ENCODE measurements at regions not wholly inside any gene's neighbourhood (a gene's known extent, or its start where the extent isn't known, plus 50 kb on each side); places are given as distances from the start of the nearest gene placed in this dataset.

DNA sequence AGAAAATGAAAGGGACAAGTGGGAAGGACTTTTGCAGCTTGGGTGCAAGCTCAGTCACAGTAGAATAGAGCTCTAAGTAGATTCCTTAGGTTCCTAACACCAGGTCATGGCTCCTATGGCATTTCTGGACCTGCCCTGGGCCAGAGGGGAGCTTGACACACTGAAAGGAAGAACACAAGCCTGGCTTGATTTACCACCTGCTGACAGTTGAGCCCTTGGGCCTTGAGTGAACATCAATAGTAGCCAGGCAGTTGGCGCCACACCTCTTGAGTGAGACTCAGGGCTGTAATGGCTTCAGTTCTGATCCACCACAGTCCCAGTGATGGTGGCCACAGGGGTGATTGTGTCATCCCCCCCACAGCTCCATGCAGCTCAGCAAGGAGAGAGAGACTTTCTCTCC, 221.9 kb upstream of the PCDH17 start:
- H2BK5ac ChIP-seq (ENCODE audit: low read length): no peak overlapping the region
- no CpG with 5 or more reads among the region's 1 CpG for WGBS (ENCODE audit: extremely low coverage, insufficient coverage, low lambda C conversion rate)
- DNase-seq: no peak

DNA sequence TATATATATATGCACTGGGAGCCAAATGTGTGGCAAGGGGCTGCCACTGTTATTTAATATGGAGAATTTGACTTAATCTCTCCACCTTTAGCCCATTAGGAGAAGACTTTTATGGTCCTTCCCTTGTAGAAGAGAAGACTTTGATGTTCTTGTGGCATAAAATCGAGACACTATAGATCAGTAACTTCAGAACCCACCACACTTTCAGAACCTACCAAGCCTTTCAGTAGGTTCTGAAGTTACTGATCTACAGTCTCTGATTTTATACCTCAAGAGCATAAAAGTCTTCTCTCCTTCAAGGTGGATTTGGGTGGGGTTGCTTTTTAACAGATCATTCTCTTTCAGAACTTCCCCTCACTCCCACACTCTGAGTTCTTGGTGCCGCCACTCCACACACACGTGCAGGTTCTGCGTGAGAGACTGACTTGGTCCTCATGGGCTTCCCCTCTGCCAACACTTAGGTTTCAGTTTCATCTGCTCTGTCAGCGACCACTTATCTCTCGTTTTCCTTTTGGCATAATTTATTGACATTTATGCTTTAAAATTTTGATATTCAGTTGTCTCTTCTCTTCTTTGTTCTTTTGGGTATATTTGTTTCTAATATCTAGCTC, 213.4 kb upstream of the PCDH17 start:
- Histone ChIP-seq H3K9ac (ENCODE audit: low read length) (no peak overlapping the region), H3K4me3 (ENCODE audit: low read length) (no peak overlapping the region), H3K4me2 (ENCODE audit: low read length) (no peak overlapping the region), H3K27me3 (ENCODE audit: insufficient read depth, low read length, poor library complexity) (no peaks in the 10 kb centered on the region), H3K4me1 (ENCODE audit: control insufficient read depth, low read depth, low read length) (no peaks in the 10 kb centered on the region), H3K4ac (ENCODE audit: low read depth, low read length) (no peak overlapping the region), H2BK5ac (ENCODE audit: low read length) (no peak overlapping the region), H3K79me1 (ENCODE audit: low read length) (no peaks in the 10 kb centered on the region), H3K79me2 (ENCODE audit: control insufficient read depth, insufficient read depth, low read length) (no peaks in the 10 kb centered on the region), H2BK120ac (ENCODE audit: low read depth, low read length) (no peak overlapping the region), H3K23ac (ENCODE audit: low read length) (no peak overlapping the region), H3K18ac (ENCODE audit: low read length) (no peak overlapping the region), H2AK5ac (ENCODE audit: low read length) (no peak overlapping the region), H3K56ac (ENCODE audit: low read length) (no peak overlapping the region), H4K8ac (ENCODE audit: low read depth, low read length) (no peak overlapping the region), H3K36me3 (ENCODE audit: control insufficient read depth, insufficient read depth, low read length) (no peaks in the 10 kb centered on the region), H4K5ac (ENCODE audit: low read length) (no peak overlapping the region), H2BK15ac (replicated peaks; ENCODE audit: low read depth) (no peak overlapping the region), H3K27ac (ENCODE audit: low read depth, low read length) (no peak overlapping the region)
- DNase-seq: no peak
- no CpG with 5 or more reads among the region's 6 CpGs for WGBS (ENCODE audit: extremely low coverage, insufficient coverage, low lambda C conversion rate)

More for the DNA sequence above, 221.9 kb upstream of the PCDH17 start:
- no peak overlapping the region for H3K27ac ChIP-seq (ENCODE audit: low read depth, low read length)
- H3K4ac ChIP-seq (ENCODE audit: low read depth, low read length): no peak overlapping the region
- no peak overlapping the region for H4K5ac ChIP-seq (ENCODE audit: low read length)
- H3K4me2 ChIP-seq (ENCODE audit: low read length): no peak overlapping the region
- no peak overlapping the region for H4K8ac ChIP-seq (ENCODE audit: low read depth, low read length)
- H3K36me3 ChIP-seq (ENCODE audit: control insufficient read depth, insufficient read depth, low read length): no peaks in the 10 kb centered on the region
- no peak overlapping the region for H3K4me3 ChIP-seq (ENCODE audit: low read length)
- H2BK15ac ChIP-seq (replicated peaks; ENCODE audit: low read depth): no peak overlapping the region
- H2BK120ac ChIP-seq (ENCODE audit: low read depth, low read length): no peak overlapping the region
- no peak overlapping the region for H3K9ac ChIP-seq (ENCODE audit: low read length)
- no peaks in the 10 kb centered on the region for H3K27me3 ChIP-seq (ENCODE audit: insufficient read depth, low read length, poor library complexity)
- H3K79me2 ChIP-seq (ENCODE audit: control insufficient read depth, insufficient read depth, low read length): no peaks in the 10 kb centered on the region
- H3K4me1 ChIP-seq (ENCODE audit: control insufficient read depth, low read depth, low read length): no peaks in the 10 kb centered on the region
- H3K56ac ChIP-seq (ENCODE audit: low read length): no peak overlapping the region
- H2AK5ac ChIP-seq (ENCODE audit: low read length): no peak overlapping the region
- H3K79me1 ChIP-seq (ENCODE audit: low read length): no peaks in the 10 kb centered on the region
- no peak overlapping the region for H3K18ac ChIP-seq (ENCODE audit: low read length)
- H3K23ac ChIP-seq (ENCODE audit: low read length): no peak overlapping the region

GRCh38 chr13:57424379-57424778, 207.2 kb upstream of the PCDH17 start:
- Histone ChIP-seq H4K8ac (ENCODE audit: low read depth, low read length) (no peak overlapping the region), H3K4me3 (ENCODE audit: low read length) (no peak overlapping the region), H3K56ac (ENCODE audit: low read length) (no peak overlapping the region), H3K4me2 (ENCODE audit: low read length) (no peak overlapping the region), H3K27ac (ENCODE audit: low read depth, low read length) (no peak overlapping the region), H4K5ac (ENCODE audit: low read length) (no peak overlapping the region), H3K36me3 (ENCODE audit: control insufficient read depth, insufficient read depth, low read length) (no peaks in the 10 kb centered on the region), H3K23ac (ENCODE audit: low read length) (no peak overlapping the region), H3K4ac (ENCODE audit: low read depth, low read length) (no peak overlapping the region), H3K4me1 (ENCODE audit: control insufficient read depth, low read depth, low read length) (no peaks in the 10 kb centered on the region), H3K27me3 (ENCODE audit: insufficient read depth, low read length, poor library complexity) (no peaks in the 10 kb centered on the region), H2BK5ac (ENCODE audit: low read length) (no peak overlapping the region), H2BK15ac (replicated peaks; ENCODE audit: low read depth) (no peak overlapping the region), H3K79me1 (ENCODE audit: low read length) (no peaks in the 10 kb centered on the region), H2BK120ac (ENCODE audit: low read depth, low read length) (no peak overlapping the region), H3K79me2 (ENCODE audit: control insufficient read depth, insufficient read depth, low read length) (no peaks in the 10 kb centered on the region), H2AK5ac (ENCODE audit: low read length) (no peak overlapping the region), H3K18ac (ENCODE audit: low read length) (no peak overlapping the region), H3K9ac (ENCODE audit: low read length) (no peak overlapping the region)
- WGBS (ENCODE audit: extremely low coverage, insufficient coverage, low lambda C conversion rate): no CpG with 5 or more reads among the region's 1 CpG
- DNase-seq: no peak

DNA sequence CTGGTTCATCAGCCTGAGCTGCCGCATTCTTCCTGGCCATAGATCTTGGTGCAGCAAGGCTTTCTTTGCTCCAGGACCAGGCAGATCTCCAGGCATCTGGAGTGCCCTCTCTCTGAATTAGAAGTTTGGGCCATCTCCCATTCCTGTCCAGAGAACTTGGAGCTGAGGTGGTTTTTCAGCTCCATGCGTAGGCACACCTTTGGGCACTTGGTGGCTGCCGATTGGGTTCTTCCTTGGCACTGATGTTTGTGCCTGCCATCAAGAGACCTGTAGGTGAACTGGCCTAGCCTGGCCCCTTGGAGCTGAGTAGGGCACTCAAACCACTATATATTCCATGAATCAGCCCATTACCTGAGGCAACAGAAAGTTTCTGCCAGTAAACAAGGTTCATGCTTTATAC, 206.0 kb upstream of the PCDH17 start:
- no peak overlapping the region for H4K8ac ChIP-seq (ENCODE audit: low read depth, low read length)
- H3K4me1 ChIP-seq (ENCODE audit: control insufficient read depth, low read depth, low read length): no peaks in the 10 kb centered on the region
- no peak overlapping the region for H3K18ac ChIP-seq (ENCODE audit: low read length)
- no peak overlapping the region for H2BK15ac ChIP-seq (replicated peaks; ENCODE audit: low read depth)
- no peak overlapping the region for H4K5ac ChIP-seq (ENCODE audit: low read length)
- H3K79me1 ChIP-seq (ENCODE audit: low read length): no peaks in the 10 kb centered on the region
- no peak overlapping the region for H2BK5ac ChIP-seq (ENCODE audit: low read length)
- no peak overlapping the region for H3K4me2 ChIP-seq (ENCODE audit: low read length)
- H2AK5ac ChIP-seq (ENCODE audit: low read length): no peak overlapping the region
- no peaks in the 10 kb centered on the region for H3K79me2 ChIP-seq (ENCODE audit: control insufficient read depth, insufficient read depth, low read length)
- H3K4ac ChIP-seq (ENCODE audit: low read depth, low read length): no peak overlapping the region
- WGBS (ENCODE audit: extremely low coverage, insufficient coverage, low lambda C conversion rate): no CpG with 5 or more reads among the region's 3 CpGs
- H3K23ac ChIP-seq (ENCODE audit: low read length): no peak overlapping the region
- no peak overlapping the region for H2BK120ac ChIP-seq (ENCODE audit: low read depth, low read length)
- H3K9ac ChIP-seq (ENCODE audit: low read length): no peak overlapping the region
- no peak for DNase-seq
- no peaks in the 10 kb centered on the region for H3K27me3 ChIP-seq (ENCODE audit: insufficient read depth, low read length, poor library complexity)
- no peak overlapping the region for H3K56ac ChIP-seq (ENCODE audit: low read length)
- no peak overlapping the region for H3K4me3 ChIP-seq (ENCODE audit: low read length)
- H3K27ac ChIP-seq (ENCODE audit: low read depth, low read length): no peak overlapping the region
- no peaks in the 10 kb centered on the region for H3K36me3 ChIP-seq (ENCODE audit: control insufficient read depth, insufficient read depth, low read length)

DNA sequence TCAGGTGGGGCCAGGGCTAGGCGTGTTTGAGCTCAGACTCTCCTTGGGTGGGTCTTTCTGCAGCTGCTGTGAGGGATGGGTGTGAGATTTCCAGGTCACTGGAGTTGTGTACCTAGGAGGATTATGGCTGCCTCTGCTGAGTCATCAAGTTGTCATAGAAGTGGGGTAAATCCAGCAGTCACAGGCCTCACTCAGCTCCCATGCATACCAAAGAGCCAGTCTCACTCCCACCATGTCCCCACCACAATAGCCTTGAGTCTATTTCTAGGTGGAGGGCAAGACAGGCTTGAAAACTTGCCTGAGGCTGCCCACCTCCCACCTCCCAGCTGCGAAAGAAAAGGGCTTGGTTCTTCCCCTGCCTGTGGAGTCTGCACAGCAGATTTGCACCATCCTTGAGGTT, 194.0 kb upstream of the PCDH17 start:
- Histone ChIP-seq H3K18ac (ENCODE audit: low read length) (no peak overlapping the region), H3K4me1 (ENCODE audit: control insufficient read depth, low read depth, low read length) (no peaks in the 10 kb centered on the region), H3K4me3 (ENCODE audit: low read length) (no peak overlapping the region), H2BK5ac (ENCODE audit: low read length) (no peak overlapping the region), H3K36me3 (ENCODE audit: control insufficient read depth, insufficient read depth, low read length) (no peaks in the 10 kb centered on the region), H2BK120ac (ENCODE audit: low read depth, low read length) (no peak overlapping the region), H3K9ac (ENCODE audit: low read length) (no peak overlapping the region), H3K27ac (ENCODE audit: low read depth, low read length) (no peak overlapping the region), H4K8ac (ENCODE audit: low read depth, low read length) (no peak overlapping the region), H2BK15ac (replicated peaks; ENCODE audit: low read depth) (no peak overlapping the region), H4K5ac (ENCODE audit: low read length) (no peak overlapping the region), H3K27me3 (ENCODE audit: insufficient read depth, low read length, poor library complexity) (no peaks in the 10 kb centered on the region), H2AK5ac (ENCODE audit: low read length) (no peak overlapping the region), H3K4me2 (ENCODE audit: low read length) (no peak overlapping the region), H3K4ac (ENCODE audit: low read depth, low read length) (no peak overlapping the region), H3K79me1 (ENCODE audit: low read length) (no peaks in the 10 kb centered on the region), H3K23ac (ENCODE audit: low read length) (no peak overlapping the region), H3K79me2 (ENCODE audit: control insufficient read depth, insufficient read depth, low read length) (no peaks in the 10 kb centered on the region), H3K56ac (ENCODE audit: low read length) (no peak overlapping the region)
- DNase-seq: peak; percentile 8
- WGBS (ENCODE audit: extremely low coverage, insufficient coverage, low lambda C conversion rate): no CpG with 5 or more reads among the region's 2 CpGs

DNA sequence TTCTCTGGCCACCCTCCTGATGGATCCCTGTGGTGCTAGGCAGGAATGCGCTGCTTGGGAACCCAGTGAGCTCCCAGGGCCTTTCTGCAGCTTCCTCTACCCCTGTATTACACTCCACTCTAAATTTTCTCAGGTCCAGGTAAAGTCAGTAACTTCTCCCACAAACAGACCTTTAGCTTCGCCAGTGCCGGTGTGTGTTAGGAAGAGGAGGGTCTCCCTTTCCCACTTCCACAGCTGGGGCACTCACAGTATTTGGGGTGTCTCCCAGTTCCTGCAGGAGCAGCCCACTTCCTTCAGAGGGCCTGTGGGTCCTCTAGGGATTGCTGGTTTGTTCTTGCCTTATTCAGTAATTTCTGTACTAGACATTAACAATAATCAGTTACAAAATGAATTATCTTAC, 193.5 kb upstream of the PCDH17 start:
- Histone ChIP-seq H3K56ac (ENCODE audit: low read length) (no peak overlapping the region), H4K5ac (ENCODE audit: low read length) (no peak overlapping the region), H3K27ac (ENCODE audit: low read depth, low read length) (no peak overlapping the region), H2BK120ac (ENCODE audit: low read depth, low read length) (no peak overlapping the region), H3K79me2 (ENCODE audit: control insufficient read depth, insufficient read depth, low read length) (no peaks in the 10 kb centered on the region), H3K9ac (ENCODE audit: low read length) (no peak overlapping the region), H2BK15ac (replicated peaks; ENCODE audit: low read depth) (no peak overlapping the region), H2BK5ac (ENCODE audit: low read length) (no peak overlapping the region), H3K23ac (ENCODE audit: low read length) (no peak overlapping the region), H3K79me1 (ENCODE audit: low read length) (no peaks in the 10 kb centered on the region), H4K8ac (ENCODE audit: low read depth, low read length) (no peak overlapping the region), H2AK5ac (ENCODE audit: low read length) (no peak overlapping the region), H3K4me1 (ENCODE audit: control insufficient read depth, low read depth, low read length) (no peaks in the 10 kb centered on the region), H3K4me3 (ENCODE audit: low read length) (no peak overlapping the region), H3K27me3 (ENCODE audit: insufficient read depth, low read length, poor library complexity) (no peaks in the 10 kb centered on the region), H3K36me3 (ENCODE audit: control insufficient read depth, insufficient read depth, low read length) (no peaks in the 10 kb centered on the region), H3K18ac (ENCODE audit: low read length) (no peak overlapping the region), H3K4ac (ENCODE audit: low read depth, low read length) (no peak overlapping the region), H3K4me2 (ENCODE audit: low read length) (no peak overlapping the region)
- DNase-seq: no peak
- WGBS (ENCODE audit: extremely low coverage, insufficient coverage, low lambda C conversion rate): no CpG with 5 or more reads among the region's 3 CpGs
